Activated naive CD4-positive, alpha-beta T cell treated with anti-CD3 and anti-CD28 coated beads, Interleukin-2, amount 10 ng/mL, durations not matched to agents 7 days and 5 days (primary cell): ENCODE measurements at regions not wholly inside any gene's neighbourhood (a gene's known extent, or its start where the extent isn't known, plus 50 kb on each side); places are given as distances from the start of the nearest gene placed in this dataset.

Experiments
- CTCF ChIA-PET: fragments of 350-600 bp; sonication (Branson Sonifier 250); formaldehyde crosslinking; loops from one replicate; lab custom pipeline; 2021; ENCODE audit warnings: antibody characterized with exemption; lab: Charles Lee
- DNase-seq: peaks from one replicate; pipeline ENCODE4 v3.0.0-alpha.2; 2020
- H3K27ac Mint-ChIP-seq: one replicate; pipeline ENCODE4 v1.8.0; 2021; ENCODE audit warnings: mild to moderate bottlenecking, moderate library complexity, mixed read lengths
- H3K27me3 Mint-ChIP-seq: one replicate; pipeline ENCODE4 v1.8.0; 2021; ENCODE audit warnings: mild to moderate bottlenecking, mixed read lengths
- H3K36me3 Mint-ChIP-seq: one replicate; pipeline ENCODE4 v1.8.0; 2021; ENCODE audit warnings: mixed read lengths
- H3K4me1 Mint-ChIP-seq: one replicate; pipeline ENCODE4 v1.8.0; 2021; ENCODE audit warnings: mixed read lengths
- H3K4me3 Mint-ChIP-seq: one replicate; pipeline ENCODE4 v1.8.0; 2021; ENCODE audit warnings: mild to moderate bottlenecking, moderate library complexity, mixed read lengths
- H3K9me3 Mint-ChIP-seq: one replicate; pipeline ENCODE4 v1.8.0; 2021; ENCODE audit warnings: mixed read lengths

GRCh38 chr18:78565240-78565639, 414.4 kb upstream of the SALL3 start:
- CTCF ChIA-PET: no interaction called here
- no peaks in the 10 kb centered on the region for H3K4me1 Mint-ChIP-seq
- H3K27me3 Mint-ChIP-seq: no peaks in the 10 kb centered on the region
- H3K27ac Mint-ChIP-seq: no peak overlapping the region
- no peak for DNase-seq
- H3K36me3 Mint-ChIP-seq: no peaks in the 10 kb centered on the region
- H3K9me3 Mint-ChIP-seq: peaks cover 26% of the 10 kb centered on the region
- H3K4me3 Mint-ChIP-seq: no peak overlapping the region

- CTCF ChIA-PET: no interaction called here
- H3K9me3 Mint-ChIP-seq: peaks cover 25% of the 10 kb centered on the region
These were observed 413.6 kb upstream of the SALL3 start for GRCh38 chr18:78566065-78566464.

GRCh38 chr18:78566720-78567119, 412.9 kb upstream of the SALL3 start:
- CTCF ChIA-PET: no interaction called here

More at GRCh38 chr18:78566065-78566464, 413.6 kb upstream of the SALL3 start:
- Mint-ChIP-seq H3K4me3 (no peak overlapping the region), H3K27me3 (no peaks in the 10 kb centered on the region), H3K27ac (no peak overlapping the region), H3K36me3 (no peaks in the 10 kb centered on the region), H3K4me1 (no peaks in the 10 kb centered on the region)
- no peak for DNase-seq

GRCh38 chr18:78571063-78571785, 408.4 kb upstream of the SALL3 start:
- Mint-ChIP-seq H3K4me3 (no peak overlapping the region), H3K27me3 (no peaks in the 10 kb centered on the region), H3K27ac (no peak overlapping the region), H3K4me1 (no peaks in the 10 kb centered on the region), H3K9me3 (peaks cover 37% of the 10 kb centered on the region), H3K36me3 (no peaks in the 10 kb centered on the region)
- CTCF ChIA-PET: no interaction called here
- no peak for DNase-seq

More at GRCh38 chr18:78566720-78567119, 412.9 kb upstream of the SALL3 start:
- no peak overlapping the region for H3K4me3 Mint-ChIP-seq
- H3K27me3 Mint-ChIP-seq: no peaks in the 10 kb centered on the region
- H3K27ac Mint-ChIP-seq: no peak overlapping the region
- H3K4me1 Mint-ChIP-seq: no peaks in the 10 kb centered on the region
- peaks cover 28% of the 10 kb centered on the region for H3K9me3 Mint-ChIP-seq
- H3K36me3 Mint-ChIP-seq: no peaks in the 10 kb centered on the region
- no peak for DNase-seq

DNA sequence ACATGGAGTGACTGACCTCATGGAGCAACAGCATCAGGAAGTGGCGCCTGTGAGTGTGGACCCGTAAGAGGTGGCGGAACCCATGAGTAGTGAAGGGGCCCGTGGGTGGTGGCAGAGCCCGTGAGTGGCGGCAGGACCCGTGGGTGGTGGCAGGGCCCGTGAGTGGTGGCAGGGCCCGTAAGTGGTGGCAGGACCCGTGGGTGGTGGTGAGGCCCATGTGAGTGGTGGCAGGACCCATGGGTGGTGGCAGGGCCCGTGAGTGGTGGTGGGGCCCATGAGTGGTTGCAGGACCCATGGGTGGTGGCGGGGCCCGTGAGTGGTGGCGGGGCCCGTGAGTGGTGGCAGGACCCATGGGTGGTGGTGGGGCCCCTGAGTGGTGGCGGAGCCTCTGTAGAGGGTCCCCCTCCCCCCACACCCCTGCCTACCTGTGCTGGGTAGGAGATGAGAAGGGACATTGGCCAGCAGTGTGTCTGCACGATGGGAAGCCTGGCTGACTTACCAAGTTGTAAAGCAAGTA, 407.7 kb upstream of the SALL3 start:
- Mint-ChIP-seq H3K27me3 (no peaks in the 10 kb centered on the region), H3K36me3 (no peaks in the 10 kb centered on the region), H3K4me1 (no peaks in the 10 kb centered on the region), H3K27ac (no peak overlapping the region), H3K4me3 (no peak overlapping the region), H3K9me3 (peaks cover 41% of the 10 kb centered on the region)
- CTCF ChIA-PET: no interaction called here
- DNase-seq: no peak

DNA sequence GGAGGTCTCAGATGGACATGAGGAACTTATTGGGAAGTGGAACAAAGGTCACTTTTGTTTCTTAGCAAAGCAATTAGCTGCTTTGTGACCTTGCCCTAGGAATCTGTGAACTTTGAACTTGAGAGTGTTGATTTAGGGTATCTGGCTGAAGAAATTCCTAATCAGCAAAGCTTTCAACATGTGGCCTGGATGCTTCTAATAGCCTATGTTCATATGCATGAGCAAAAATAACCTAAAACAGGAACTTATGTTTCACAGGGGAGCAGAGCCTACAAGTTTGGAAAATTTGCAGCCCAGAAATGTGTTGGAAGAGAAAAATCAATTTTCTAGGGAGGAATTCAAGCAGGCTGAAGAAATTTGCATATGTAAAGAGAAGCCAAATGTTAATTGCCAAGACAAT, 405.8 kb upstream of the SALL3 start:
- H3K27me3 Mint-ChIP-seq: no peaks in the 10 kb centered on the region
- CTCF ChIA-PET: no interaction called here
- no peaks in the 10 kb centered on the region for H3K36me3 Mint-ChIP-seq
- H3K4me3 Mint-ChIP-seq: no peak overlapping the region
- no peak overlapping the region for H3K27ac Mint-ChIP-seq
- no peaks in the 10 kb centered on the region for H3K4me1 Mint-ChIP-seq
- no peak for DNase-seq
- H3K9me3 Mint-ChIP-seq: peaks cover 46% of the 10 kb centered on the region

DNA sequence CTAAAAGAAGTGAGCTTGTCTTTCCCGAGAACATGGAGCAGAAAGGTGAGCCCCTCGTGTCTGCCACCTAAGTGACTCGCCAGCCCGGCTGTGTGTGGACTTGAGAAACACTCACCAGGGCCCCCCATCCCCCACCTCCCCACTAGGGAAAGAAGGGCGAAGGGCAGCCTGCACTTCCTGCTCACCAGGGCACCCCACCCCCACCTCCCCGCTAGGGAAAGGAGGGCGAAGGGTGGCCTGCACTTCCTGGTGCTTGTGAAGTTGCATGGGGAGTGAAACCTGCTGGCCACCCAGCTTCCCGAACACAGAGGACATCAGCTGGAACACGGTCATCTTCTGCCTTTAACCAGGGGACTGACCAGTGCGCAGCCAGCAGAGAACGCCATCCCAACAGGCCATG, 402.7 kb upstream of the SALL3 start:
- Mint-ChIP-seq H3K4me3 (no peak overlapping the region), H3K4me1 (no peaks in the 10 kb centered on the region), H3K27me3 (no peaks in the 10 kb centered on the region), H3K9me3 (peaks cover 41% of the 10 kb centered on the region), H3K36me3 (no peaks in the 10 kb centered on the region), H3K27ac (no peak overlapping the region)
- CTCF ChIA-PET: no interaction called here
- no peak for DNase-seq

- Mint-ChIP-seq H3K36me3 (no peaks in the 10 kb centered on the region), H3K4me1 (no peaks in the 10 kb centered on the region), H3K27ac (no peak overlapping the region), H3K4me3 (no peak overlapping the region), H3K9me3 (peaks cover 27% of the 10 kb centered on the region), H3K27me3 (no peaks in the 10 kb centered on the region)
- DNase-seq: no peak
- CTCF ChIA-PET: no interaction called here
These were observed 400.2 kb upstream of the SALL3 start for GRCh38 chr18:78579449-78579848.

GRCh38 chr18:78579854-78580577, 399.6 kb upstream of the SALL3 start:
- Mint-ChIP-seq H3K4me3 (no peak overlapping the region), H3K36me3 (no peaks in the 10 kb centered on the region), H3K9me3 (peaks cover 21% of the 10 kb centered on the region), H3K27ac (no peak overlapping the region), H3K4me1 (no peaks in the 10 kb centered on the region), H3K27me3 (no peaks in the 10 kb centered on the region)
- CTCF ChIA-PET: no interaction called here
- no peak for DNase-seq

DNA sequence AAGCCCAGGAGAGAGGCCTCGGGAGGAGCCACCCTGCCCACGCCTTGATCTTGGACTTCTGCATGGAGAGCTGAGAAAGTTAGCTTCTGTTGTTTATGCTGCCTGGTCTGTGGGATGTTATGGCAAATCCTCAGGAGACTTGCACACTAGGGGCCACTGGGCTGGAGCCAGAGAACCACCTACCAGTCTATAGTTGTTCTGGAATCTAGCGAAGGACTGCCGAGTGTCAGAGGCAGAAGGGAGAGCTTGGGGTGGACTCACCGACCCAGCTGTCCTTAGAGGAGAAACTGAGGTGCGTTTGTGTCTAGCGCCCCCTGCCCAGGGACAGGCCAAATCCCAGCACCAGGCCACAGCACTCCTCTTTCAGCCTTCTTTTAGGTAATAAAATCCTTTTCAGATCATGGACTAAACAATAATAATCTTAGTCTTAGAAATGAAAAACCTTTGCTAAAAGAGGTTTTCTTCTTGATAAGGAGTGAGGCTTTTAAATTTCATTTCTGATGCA, 398.7 kb upstream of the SALL3 start:
- CTCF ChIA-PET: no interaction called here
- Mint-ChIP-seq H3K4me1 (no peaks in the 10 kb centered on the region), H3K27me3 (no peaks in the 10 kb centered on the region), H3K4me3 (no peak overlapping the region), H3K36me3 (no peaks in the 10 kb centered on the region), H3K27ac (no peak overlapping the region), H3K9me3 (peaks cover 18% of the 10 kb centered on the region)
- no peak for DNase-seq

DNA sequence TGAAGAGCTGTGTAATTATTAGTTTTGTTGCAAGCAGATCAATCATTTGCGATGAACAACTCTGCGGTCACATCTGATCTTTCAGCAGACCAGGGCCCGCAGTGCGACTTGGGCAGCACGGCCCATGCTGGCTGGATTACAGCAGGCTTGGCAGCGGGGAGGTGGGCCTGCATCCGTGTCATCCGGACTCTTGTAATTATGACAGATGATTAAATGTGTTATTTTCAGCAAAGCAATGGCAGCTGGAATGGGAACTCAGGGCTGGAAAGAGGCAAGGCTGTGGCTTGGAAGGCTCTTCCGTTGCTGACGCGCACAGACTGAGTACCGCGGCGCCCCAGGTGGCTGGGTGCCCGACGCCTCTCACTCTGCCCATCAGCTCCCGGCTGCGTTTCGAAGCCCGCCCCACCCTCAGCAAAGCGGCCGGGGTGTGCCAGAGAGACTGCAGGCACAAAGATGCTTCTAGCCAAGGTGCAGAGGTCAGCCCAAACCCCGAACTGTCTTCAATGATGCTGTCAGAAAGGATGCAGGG, 397.4 kb upstream of the SALL3 start:
- H3K36me3 Mint-ChIP-seq: no peaks in the 10 kb centered on the region
- H3K27me3 Mint-ChIP-seq: no peaks in the 10 kb centered on the region
- H3K9me3 Mint-ChIP-seq: peaks cover 14% of the 10 kb centered on the region
- H3K4me1 Mint-ChIP-seq: no peaks in the 10 kb centered on the region
- DNase-seq: no peak
- H3K4me3 Mint-ChIP-seq: no peak overlapping the region
- no peak overlapping the region for H3K27ac Mint-ChIP-seq
- CTCF ChIA-PET: no interaction called here

DNA sequence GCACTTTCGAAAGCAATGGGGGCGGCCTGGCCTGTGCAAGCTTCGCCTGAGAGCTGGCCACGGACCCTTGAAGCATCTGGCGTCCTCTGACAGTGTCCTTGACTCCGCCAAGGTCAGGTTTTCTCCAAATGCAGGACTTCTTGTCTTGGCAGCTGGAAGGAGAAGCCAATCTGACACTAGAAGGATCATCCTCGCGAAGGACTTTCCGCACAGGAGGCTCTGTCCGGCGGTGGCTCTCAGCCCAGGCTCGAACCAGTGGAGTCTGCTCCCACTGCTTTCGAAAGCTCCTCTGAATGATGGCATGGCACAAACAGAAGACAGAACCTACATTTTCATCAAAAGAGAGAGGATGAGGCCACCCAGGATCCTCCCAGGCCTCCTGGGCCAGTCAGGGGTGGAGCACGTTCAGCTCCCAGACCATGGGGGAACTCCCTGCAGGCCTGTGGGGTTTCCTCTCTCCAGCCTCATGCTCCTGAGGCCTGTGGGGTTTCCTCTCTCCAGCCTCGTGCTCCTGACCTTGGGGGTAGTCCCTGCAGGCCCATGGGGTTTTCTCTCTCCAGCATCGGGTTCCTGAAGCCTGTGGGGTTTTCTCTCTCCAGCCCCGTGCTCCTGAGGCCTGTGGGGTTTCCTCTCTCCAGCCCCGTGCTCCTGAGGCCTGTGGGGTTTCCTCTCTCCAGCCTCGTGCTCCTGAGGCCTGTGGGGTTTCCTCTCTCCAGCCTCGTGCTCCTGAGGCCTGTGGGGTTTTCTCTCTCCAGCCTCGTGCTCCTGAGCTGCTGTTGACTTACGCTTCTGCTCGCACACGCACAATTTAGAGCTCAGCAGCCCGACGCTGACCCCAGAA, 396.5 kb upstream of the SALL3 start:
- H3K4me3 Mint-ChIP-seq: no peak overlapping the region
- H3K36me3 Mint-ChIP-seq: no peaks in the 10 kb centered on the region
- H3K27me3 Mint-ChIP-seq: no peaks in the 10 kb centered on the region
- CTCF ChIA-PET: no interaction called here
- DNase-seq: no peak
- H3K27ac Mint-ChIP-seq: no peak overlapping the region
- H3K4me1 Mint-ChIP-seq: no peaks in the 10 kb centered on the region
- peaks cover 16% of the 10 kb centered on the region for H3K9me3 Mint-ChIP-seq

GRCh38 chr18:78583739-78584458, 395.7 kb upstream of the SALL3 start:
- Mint-ChIP-seq H3K4me3 (no peak overlapping the region), H3K27ac (no peak overlapping the region), H3K27me3 (no peaks in the 10 kb centered on the region), H3K4me1 (no peaks in the 10 kb centered on the region), H3K9me3 (peaks cover 9% of the 10 kb centered on the region), H3K36me3 (no peaks in the 10 kb centered on the region)
- CTCF ChIA-PET: no interaction called here
- DNase-seq: no peak
